HG02610 (cell line): ENCODE measurements at regions not wholly inside any gene's neighbourhood (a gene's known extent, or its start where the extent isn't known, plus 50 kb on each side); places are given as distances from the start of the nearest gene placed in this dataset.

Experiments
- ATAC-seq: cut with Tn5 transposase; IDR thresholded peaks from one replicate; pipeline ENCODE4 v1.9.1; 2021; ENCODE audit warnings: mild to moderate bottlenecking, moderate library complexity; ENCODE audit not compliant: unreplicated experiment

- peak; percentile 83 for ATAC-seq
Measured at GRCh38 chr5:68406767-68407241, 191.2 kb downstream of the PIK3R1 start.

- ATAC-seq, result no peak
Measured at GRCh38 chr5:68407311-68408239, 192.0 kb downstream of the PIK3R1 start.

- no peak for ATAC-seq
Measured at GRCh38 chr5:68408345-68408871, 192.9 kb downstream of the PIK3R1 start.

GRCh38 chr5:68409259-68409658, 193.7 kb downstream of the PIK3R1 start:
- no peak for ATAC-seq

GRCh38 chr5:68411161-68411560, 195.6 kb downstream of the PIK3R1 start:
- ATAC-seq, result no peak

- no peak for ATAC-seq
Measured at GRCh38 chr5:68415177-68416085, 199.9 kb downstream of the PIK3R1 start.

GRCh38 chr5:68416714-68417113, 201.2 kb downstream of the PIK3R1 start:
- ATAC-seq, result no peak

GRCh38 chr5:68418201-68418600, 202.6 kb downstream of the PIK3R1 start:
- ATAC-seq, result no peak

- no peak for ATAC-seq
Measured at GRCh38 chr5:68418680-68419079, 203.1 kb downstream of the PIK3R1 start.

GRCh38 chr5:68419081-68419636, 203.6 kb downstream of the PIK3R1 start:
- ATAC-seq, result no peak

- ATAC-seq, result no peak
Measured at GRCh38 chr5:68419637-68420452, 204.3 kb downstream of the PIK3R1 start.

- no peak for ATAC-seq
Measured at GRCh38 chr5:68420476-68421344, 205.2 kb downstream of the PIK3R1 start.

- ATAC-seq, result no peak
Measured at GRCh38 chr5:68421485-68422220, 206.1 kb downstream of the PIK3R1 start.

- ATAC-seq, result peak; percentile 84
Measured at GRCh38 chr5:68423154-68423811, 207.7 kb downstream of the PIK3R1 start.

- peak; percentile 49 for ATAC-seq
Measured at GRCh38 chr5:68424799-68425537, 209.4 kb downstream of the PIK3R1 start.

- no peak for ATAC-seq
Measured at GRCh38 chr5:68426586-68426985, 211.0 kb downstream of the PIK3R1 start.

GRCh38 chr5:68428231-68428811, 212.8 kb downstream of the PIK3R1 start:
- ATAC-seq, result no peak
